Naive thymus-derived CD4-positive, alpha-beta T cell (primary cell): ENCODE measurements at regions not wholly inside any gene's neighbourhood (a gene's known extent, or its start where the extent isn't known, plus 50 kb on each side); places are given as distances from the start of the nearest gene placed in this dataset.
"Not testable (repeated sequence)": the region's sequence is repeated elsewhere in the genome, so short reads cannot be mapped to it uniquely, and the experiment has no call there.

Experiments
- ATAC-seq: fragments of 150-1000 bp; cut with Tn5 transposase; 2 replicates; pipeline ENCODE4 v1.10.0; 2021; ENCODE audit warnings: mild to moderate bottlenecking, moderate library complexity
- CTCF ChIA-PET: fragments of 350-600 bp; sonication (Branson Sonifier 250); formaldehyde crosslinking; loops from one replicate; lab custom pipeline; 2021; ENCODE audit warnings: antibody characterized with exemption; lab: Charles Lee
- POLR2A ChIA-PET: fragments of 350-600 bp; sonication (Branson Sonifier 250); formaldehyde crosslinking; loops from one replicate; lab custom pipeline; 2021; ENCODE audit warnings: antibody characterized with exemption, inconsistent platforms; lab: Charles Lee
- DNase-seq, 9 donors: peaks; one replicate each; pipeline versions ENCODE4 v3.0.0 to v3.0.0-alpha.2; 2020 to 2022; ENCODE audit warnings: mixed read lengths in 1 of 9
- H3K27ac ChIP-seq: one replicate; pipeline ENCODE4 v1.7.0; 2013; ENCODE audit warnings: mild to moderate bottlenecking, low read depth, low read length, moderate library complexity
- H3K27me3 ChIP-seq, 2 donors: one replicate each; pipeline ENCODE4 v1.7.0; 2013; ENCODE audit warnings: low read length in 2 of 2, mild to moderate bottlenecking in 2 of 2, moderate library complexity in 2 of 2; ENCODE audit not compliant: control insufficient read depth in 2 of 2, insufficient read depth in 2 of 2
- H3K36me3 ChIP-seq, 3 experiments: 1 replicate in 2 of 3; 2 replicates in 1 of 3; pipeline ENCODE4 v1.7.0; 2013; ENCODE audit warnings: low read length in 3 of 3, mild to moderate bottlenecking in 3 of 3, moderate library complexity in 1 of 3; ENCODE audit not compliant: insufficient read depth in 3 of 3, control insufficient read depth in 2 of 3
- H3K4me1 ChIP-seq, 2 donors: one replicate each; pipeline ENCODE4 v1.7.0; 2013; ENCODE audit warnings: low read length in 2 of 2, mild to moderate bottlenecking in 2 of 2, moderate library complexity in 1 of 2; ENCODE audit not compliant: control insufficient read depth in 2 of 2, insufficient read depth in 2 of 2
- H3K4me3 ChIP-seq: 2 replicates; pipeline ENCODE4 v1.7.0; 2013; ENCODE audit warnings: mild to moderate bottlenecking, low read length
- H3K9me3 ChIP-seq, 3 experiments: 1 replicate in 2 of 3; 2 replicates in 1 of 3; pipeline ENCODE4 v1.7.0; 2013; ENCODE audit warnings: low read length in 3 of 3; ENCODE audit not compliant: control insufficient read depth in 2 of 3
- H3K27ac Mint-ChIP-seq, 9 donors: one replicate each; pipeline ENCODE4 v1.8.0; 2020 to 2022; ENCODE audit warnings: mixed read lengths in 9 of 9, mild to moderate bottlenecking in 8 of 9, moderate library complexity in 5 of 9, inconsistent platforms in 2 of 9
- H3K27me3 Mint-ChIP-seq, 5 donors: one replicate each; pipeline ENCODE4 v1.8.0; 2021 to 2022; ENCODE audit warnings: mixed read lengths in 5 of 5, mild to moderate bottlenecking in 1 of 5
- H3K36me3 Mint-ChIP-seq, 5 donors: one replicate each; pipeline ENCODE4 v1.8.0; 2020 to 2022; ENCODE audit warnings: mixed read lengths in 5 of 5, mild to moderate bottlenecking in 3 of 5, inconsistent platforms in 1 of 5
- H3K4me1 Mint-ChIP-seq, 7 donors: one replicate each; pipeline ENCODE4 v1.8.0; 2020 to 2022; ENCODE audit warnings: mixed read lengths in 7 of 7, mild to moderate bottlenecking in 3 of 7, inconsistent platforms in 1 of 7
- H3K4me3 Mint-ChIP-seq, 10 donors: one replicate each; pipeline ENCODE4 v1.8.0; 2020 to 2022; ENCODE audit warnings: mild to moderate bottlenecking in 10 of 10, mixed read lengths in 10 of 10, moderate library complexity in 6 of 10, inconsistent platforms in 2 of 10
- H3K9me3 Mint-ChIP-seq, 11 donors: one replicate each; pipeline ENCODE4 v1.8.0; 2020 to 2022; ENCODE audit warnings: mixed read lengths in 11 of 11, mild to moderate bottlenecking in 4 of 11, inconsistent platforms in 1 of 11, moderate library complexity in 1 of 11
- intact Hi-C, 2 donors: fragments of 100-400 bp; cut with micrococcal nuclease; formaldehyde crosslinking; loops; one replicate each; pipeline ENCODE4 v1.15.1; 2023

DNA sequence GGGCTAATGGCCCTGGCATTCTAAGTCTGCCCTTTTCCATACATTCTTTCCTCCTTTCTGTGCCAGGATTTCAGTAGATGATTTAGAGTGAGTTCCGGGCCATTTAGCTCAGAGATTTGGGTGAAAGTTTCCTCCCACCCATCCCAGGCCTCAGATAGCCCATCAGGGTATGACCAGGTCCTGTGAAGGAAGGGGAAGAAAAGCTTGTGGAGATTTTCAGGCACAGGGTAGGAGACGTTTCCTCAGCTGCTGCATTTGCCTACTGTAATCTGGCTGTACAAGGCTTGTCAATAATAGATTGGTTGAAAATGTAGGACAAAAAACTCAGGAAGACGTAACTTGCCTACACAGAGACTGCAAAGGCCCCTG, 63.2 kb upstream of the BCL6 start:
- ChIA-PET POLR2A (no interaction called here), CTCF (no interaction called here)
- no peak for ATAC-seq
- Histone ChIP-seq H3K9me3 (no peaks in the 10 kb centered on the region), H3K4me1 (no peaks in the 10 kb centered on the region), H3K27ac (no peak overlapping the region), H3K4me3 (no peak overlapping the region), H3K27me3 (no peaks in the 10 kb centered on the region), H3K36me3 (no peaks in the 10 kb centered on the region)
- intact Hi-C loops, result no loop called here
- peaks cover 0 to 14% (median 0%) of the 10 kb centered on the region in 11 donors for H3K9me3 Mint-ChIP-seq
- no peak overlapping the region for H3K27ac Mint-ChIP-seq
- peaks cover 0 to 32% (median 0%) of the 10 kb centered on the region in 5 donors for H3K36me3 Mint-ChIP-seq
- peaks cover 0 to 54% (median 4%) of the 10 kb centered on the region in 7 donors for H3K4me1 Mint-ChIP-seq
- no peak overlapping the region for H3K4me3 Mint-ChIP-seq
- no peak for DNase-seq
- no peaks in the 10 kb centered on the region for H3K27me3 Mint-ChIP-seq

DNA sequence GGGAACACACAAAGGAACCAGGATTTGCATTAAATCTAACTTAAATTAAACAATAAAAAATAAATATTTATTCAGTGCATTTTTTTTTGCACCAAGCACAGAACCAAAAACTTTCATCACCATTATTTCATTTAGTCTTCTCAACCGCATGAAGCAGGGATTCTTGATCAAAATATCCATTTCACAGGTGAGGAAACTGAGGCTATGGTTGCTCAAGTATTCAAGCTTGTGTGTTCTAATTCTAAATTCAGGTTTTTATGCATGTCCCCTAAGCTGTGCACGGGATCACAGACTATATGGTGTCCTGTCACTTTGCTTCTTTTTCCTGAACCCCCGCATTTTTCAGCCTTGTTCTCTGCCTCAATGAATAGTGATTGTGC, 64.3 kb upstream of the BCL6 start:
- H3K4me3 Mint-ChIP-seq, result no peak overlapping the region
- H3K9me3 Mint-ChIP-seq, result peaks cover 0 to 16% (median 0%) of the 10 kb centered on the region in 11 donors
- intact Hi-C loops, result no loop called here
- H3K27me3 Mint-ChIP-seq, result peaks cover 0 to 6% (median 0%) of the 10 kb centered on the region in 5 donors
- H3K36me3 Mint-ChIP-seq, result peaks cover 0 to 37% (median 0%) of the 10 kb centered on the region in 5 donors
- H3K27me3 ChIP-seq, result no peaks in the 10 kb centered on the region
- no peak overlapping the region for H3K27ac Mint-ChIP-seq
- no peak for DNase-seq
- H3K27ac ChIP-seq, result no peak overlapping the region
- no peak for ATAC-seq
- no peaks in the 10 kb centered on the region for H3K9me3 ChIP-seq
- CTCF ChIA-PET, result no interaction called here
- peaks cover 0 to 45% (median 0%) of the 10 kb centered on the region in 7 donors for H3K4me1 Mint-ChIP-seq
- POLR2A ChIA-PET, result no interaction called here
- no peaks in the 10 kb centered on the region for H3K4me1 ChIP-seq
- no peaks in the 10 kb centered on the region for H3K36me3 ChIP-seq
- no peak overlapping the region for H3K4me3 ChIP-seq

DNA sequence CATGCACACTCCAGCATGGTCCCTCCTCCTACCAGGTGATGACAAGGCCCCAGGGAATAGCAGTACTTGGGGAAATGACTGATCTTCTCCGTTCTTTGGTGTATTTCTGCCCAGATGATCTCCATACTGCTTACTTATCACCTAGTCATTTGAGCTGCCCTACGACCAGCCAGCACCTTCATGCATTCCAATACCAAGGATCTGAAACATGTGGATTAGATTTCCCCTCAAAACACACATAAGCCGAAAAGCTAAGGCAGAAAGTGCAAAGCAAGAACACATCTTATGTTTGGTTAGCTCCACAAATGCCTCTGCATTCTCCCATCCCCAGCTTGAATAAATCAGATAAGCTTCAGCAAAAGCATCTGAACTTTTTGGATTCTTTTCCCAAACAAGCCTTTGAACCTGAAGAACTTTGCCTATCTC, 64.8 kb upstream of the BCL6 start:
- H3K4me3 Mint-ChIP-seq, result no peak overlapping the region
- Histone ChIP-seq H3K27ac (no peak overlapping the region), H3K27me3 (no peaks in the 10 kb centered on the region), H3K4me1 (no peaks in the 10 kb centered on the region), H3K9me3 (no peaks in the 10 kb centered on the region), H3K4me3 (no peak overlapping the region), H3K36me3 (no peaks in the 10 kb centered on the region)
- peaks cover 0 to 40% (median 0%) of the 10 kb centered on the region in 7 donors for H3K4me1 Mint-ChIP-seq
- ChIA-PET POLR2A (no interaction called here), CTCF (no interaction called here)
- peaks cover 0 to 16% (median 0%) of the 10 kb centered on the region in 11 donors for H3K9me3 Mint-ChIP-seq
- no peak overlapping the region for H3K27ac Mint-ChIP-seq
- peaks cover 0 to 37% (median 0%) of the 10 kb centered on the region in 5 donors for H3K36me3 Mint-ChIP-seq
- peaks cover 0 to 6% (median 0%) of the 10 kb centered on the region in 5 donors for H3K27me3 Mint-ChIP-seq
- DNase-seq, result no peak
- intact Hi-C loops, result no loop called here
- ATAC-seq, result no peak

DNA sequence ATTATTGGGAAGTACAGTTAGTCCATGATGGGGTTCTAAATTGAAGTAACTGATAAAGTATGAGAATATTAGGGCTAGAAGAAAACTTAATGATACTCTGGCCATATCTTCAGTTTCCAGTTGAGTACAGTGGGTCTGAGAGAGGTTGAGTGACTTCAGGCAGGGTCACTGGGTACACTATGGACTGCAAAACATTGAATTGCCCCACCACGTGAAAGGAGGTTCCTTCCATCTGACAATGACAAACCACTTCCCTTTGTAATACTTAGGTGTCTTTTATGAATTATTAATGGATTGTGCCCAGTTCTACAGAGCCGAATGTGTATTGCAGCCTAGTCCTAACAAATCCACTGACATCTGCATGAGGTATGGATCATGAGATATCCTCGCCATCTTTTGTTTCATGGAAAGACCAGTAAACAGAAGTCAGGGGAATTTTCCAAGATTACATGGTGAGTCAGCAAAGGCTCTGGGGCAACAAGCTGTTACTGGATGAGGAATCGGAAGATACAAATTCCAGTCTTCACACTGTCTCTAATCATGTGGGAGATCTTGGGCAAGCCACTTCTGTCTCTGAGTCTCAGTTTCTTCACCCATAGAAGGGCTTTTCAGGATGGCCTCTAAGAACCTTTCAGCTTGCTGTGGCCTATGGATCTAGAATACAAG, 66.5 kb upstream of the BCL6 start:
- intact Hi-C loops, result no loop called here
- H3K4me1 ChIP-seq, result no peaks in the 10 kb centered on the region
- H3K9me3 ChIP-seq, result no peaks in the 10 kb centered on the region
- peaks cover 0 to 10% (median 0%) of the 10 kb centered on the region in 11 donors for H3K9me3 Mint-ChIP-seq
- H3K4me3 ChIP-seq, result no peak overlapping the region
- no peaks in the 10 kb centered on the region for H3K36me3 ChIP-seq
- ChIA-PET CTCF (interaction anchor here (0.7 kb wide), 1 partner anchor 1230 kb away, joined by 4 read pairs; no protein-coding TSS in a partner anchor), POLR2A (no interaction called here)
- peaks cover 0 to 6% (median 0%) of the 10 kb centered on the region in 5 donors for H3K27me3 Mint-ChIP-seq
- H3K4me1 Mint-ChIP-seq, result peaks cover 0 to 25% (median 0%) of the 10 kb centered on the region in 7 donors
- H3K4me3 Mint-ChIP-seq, result no peak overlapping the region
- H3K27ac Mint-ChIP-seq, result no peak overlapping the region
- H3K27me3 ChIP-seq, result no peaks in the 10 kb centered on the region
- peak; percentile 77 for ATAC-seq
- no peak for DNase-seq
- peaks cover 0 to 26% (median 0%) of the 10 kb centered on the region in 5 donors for H3K36me3 Mint-ChIP-seq
- no peak overlapping the region for H3K27ac ChIP-seq

DNA sequence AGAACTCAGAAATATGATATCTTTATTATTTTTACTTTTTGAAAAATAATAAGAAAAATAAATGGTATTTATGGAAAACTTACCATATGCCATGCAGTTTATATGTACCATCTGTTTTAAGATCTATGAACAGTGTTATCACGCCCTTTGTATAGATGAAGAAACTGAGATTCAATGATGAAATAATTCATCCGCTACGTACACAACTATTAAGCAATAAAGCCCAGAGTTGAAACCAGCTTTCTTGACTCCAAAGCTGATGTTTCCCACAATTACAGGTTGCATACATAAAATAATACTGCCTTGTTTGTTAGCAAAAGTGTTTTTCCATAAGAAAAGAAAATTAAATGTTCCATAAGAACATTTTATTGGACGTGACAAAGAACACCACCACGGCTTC, 67.2 kb upstream of the BCL6 start:
- H3K36me3 ChIP-seq, result no peaks in the 10 kb centered on the region
- POLR2A ChIA-PET, result no interaction called here
- no peak overlapping the region for H3K4me3 Mint-ChIP-seq
- intact Hi-C loops, result no loop called here
- H3K9me3 Mint-ChIP-seq, result peaks cover 0 to 9% (median 0%) of the 10 kb centered on the region in 11 donors
- ATAC-seq (no peak), DNase-seq (no peak)
- peaks cover 0 to 22% (median 0%) of the 10 kb centered on the region in 5 donors for H3K36me3 Mint-ChIP-seq
- H3K27ac Mint-ChIP-seq, result no peak overlapping the region
- no peak overlapping the region for H3K27ac ChIP-seq
- CTCF ChIA-PET, result no interaction called here
- peaks cover 0 to 6% (median 0%) of the 10 kb centered on the region in 5 donors for H3K27me3 Mint-ChIP-seq
- no peaks in the 10 kb centered on the region for H3K9me3 ChIP-seq
- H3K4me3 ChIP-seq, result no peak overlapping the region
- H3K4me1 Mint-ChIP-seq, result peaks cover 0 to 18% (median 0%) of the 10 kb centered on the region in 7 donors
- no peaks in the 10 kb centered on the region for H3K27me3 ChIP-seq
- no peaks in the 10 kb centered on the region for H3K4me1 ChIP-seq

DNA sequence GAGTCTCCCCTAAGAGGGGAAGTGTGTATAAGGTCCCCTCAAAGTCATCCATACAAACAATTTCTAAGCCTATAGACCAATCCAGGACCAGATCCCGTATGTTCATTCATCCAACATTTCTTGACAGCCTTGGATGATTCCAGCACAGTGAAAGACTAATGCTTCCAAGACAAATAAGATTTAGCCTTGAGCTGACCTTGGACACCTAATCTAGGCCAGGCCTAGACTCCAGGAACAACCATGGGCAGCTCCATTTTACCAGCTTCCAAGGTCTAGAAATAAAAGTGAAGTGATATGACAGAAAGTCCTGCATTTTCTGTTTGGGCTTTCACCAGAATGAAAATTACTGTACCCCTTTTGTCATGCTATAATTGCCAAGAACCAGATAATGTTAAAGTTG, 67.9 kb upstream of the BCL6 start:
- no peak overlapping the region for H3K27ac ChIP-seq
- H3K27me3 Mint-ChIP-seq, result peaks cover 0 to 6% (median 0%) of the 10 kb centered on the region in 5 donors
- ChIA-PET POLR2A (no interaction called here), CTCF (no interaction called here)
- no peaks in the 10 kb centered on the region for H3K36me3 ChIP-seq
- ATAC-seq (no peak), DNase-seq (no peak)
- H3K9me3 Mint-ChIP-seq, result peaks cover 0 to 14% (median 0%) of the 10 kb centered on the region in 11 donors
- intact Hi-C loops, result no loop called here
- H3K9me3 ChIP-seq, result no peaks in the 10 kb centered on the region
- no peaks in the 10 kb centered on the region for H3K4me1 ChIP-seq
- H3K27me3 ChIP-seq, result no peaks in the 10 kb centered on the region
- H3K4me3 ChIP-seq, result no peak overlapping the region
- peaks cover 0 to 15% (median 0%) of the 10 kb centered on the region in 7 donors for H3K4me1 Mint-ChIP-seq
- peaks cover 0 to 28% (median 0%) of the 10 kb centered on the region in 5 donors for H3K36me3 Mint-ChIP-seq
- H3K4me3 Mint-ChIP-seq, result no peak overlapping the region
- no peak overlapping the region for H3K27ac Mint-ChIP-seq

DNA sequence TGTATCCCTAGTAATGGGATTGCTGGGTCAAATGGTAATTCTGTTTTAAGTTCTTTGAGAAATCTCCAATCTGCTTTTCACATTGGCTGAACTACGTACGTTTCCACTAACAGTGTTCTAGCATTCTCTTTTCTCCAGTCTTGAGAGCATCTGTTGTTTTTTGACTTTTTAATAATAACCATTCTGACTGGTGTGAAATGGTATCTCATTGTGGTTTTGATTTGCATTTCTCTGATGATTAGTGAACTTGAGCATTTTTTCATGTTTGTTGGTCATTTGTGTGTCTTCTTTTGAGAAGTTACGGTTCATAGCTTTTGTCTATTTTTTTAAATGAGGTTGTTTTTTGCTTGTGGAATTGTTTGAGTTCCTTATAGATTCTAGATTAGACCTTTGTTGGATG, 72.5 kb upstream of the BCL6 start:
- H3K27ac ChIP-seq, intact Hi-C loops: not testable (repeated sequence)

More for the DNA sequence above, 72.5 kb upstream of the BCL6 start:
- POLR2A ChIA-PET, H3K27me3 Mint-ChIP-seq, H3K4me3 Mint-ChIP-seq, CTCF ChIA-PET, DNase-seq, H3K27ac Mint-ChIP-seq, H3K4me3 ChIP-seq, H3K36me3 ChIP-seq, H3K27me3 ChIP-seq, ATAC-seq, H3K9me3 ChIP-seq: not testable (repeated sequence)
- peaks cover 0 to 13% (median 0%) of the 10 kb centered on the region in 11 donors for H3K9me3 Mint-ChIP-seq
- H3K36me3 Mint-ChIP-seq, result peaks cover 0 to 28% (median 0%) of the 10 kb centered on the region in 5 donors
- H3K4me1 ChIP-seq, result peaks cover 4 to 12% of the 10 kb centered on the region in 2 donors
- peaks cover 4 to 19% (median 9%) of the 10 kb centered on the region in 7 donors for H3K4me1 Mint-ChIP-seq
